ENCODE measurements at regions not wholly inside any gene's neighbourhood (a gene's known extent, or its start where the extent isn't known, plus 50 kb on each side); places are given as distances from the start of the nearest gene placed in this dataset.

- Histone ChIP-seq H3K36me3 (ENCODE audit: control insufficient read depth, insufficient read depth, low read length) (no peaks in the 10 kb centered on the region), H3K9me3 (ENCODE audit: control insufficient read depth, insufficient read depth, low read depth, low read length) (no peaks in the 10 kb centered on the region), H3K27ac (ENCODE audit: low read length) (peak overlapping the region; percentile 59; the same call in 1 of the 2 replicates), H3K4me1 (ENCODE audit: control insufficient read depth, insufficient read depth, low read length) (peaks cover 27% of the 10 kb centered on the region), H3K27me3 (ENCODE audit: control insufficient read depth, insufficient read depth, low read length) (no peaks in the 10 kb centered on the region), H3K4me3 (ENCODE audit: low read depth in 2 of 2, low read length in 2 of 2) (no peak overlapping the region)
- no TSS peak for BruUV-seq (replicated peaks)
- ChIA-PET POLR2A (no interaction called here), CTCF (interaction anchor here (2.0 kb wide), 1 partner anchor 596 kb away, joined by 4 read pairs; no protein-coding TSS in a partner anchor)
- TF ChIP-seq POLR2AphosphoS5 (IDR thresholded peaks at IDR 0.05; ENCODE audit: low read depth, low read length) (no peak), TCF7L2 (IDR thresholded peaks at IDR 0.05; ENCODE audit: low read depth, low read length) (no peak), SIN3A (IDR thresholded peaks at IDR 0.05; ENCODE audit: borderline replicate concordance, insufficient read depth, low read depth, low read length) (no peak), CTCF (IDR thresholded peaks at IDR 0.05) (no peak)
- TF ChIP-seq, protein P1, sequence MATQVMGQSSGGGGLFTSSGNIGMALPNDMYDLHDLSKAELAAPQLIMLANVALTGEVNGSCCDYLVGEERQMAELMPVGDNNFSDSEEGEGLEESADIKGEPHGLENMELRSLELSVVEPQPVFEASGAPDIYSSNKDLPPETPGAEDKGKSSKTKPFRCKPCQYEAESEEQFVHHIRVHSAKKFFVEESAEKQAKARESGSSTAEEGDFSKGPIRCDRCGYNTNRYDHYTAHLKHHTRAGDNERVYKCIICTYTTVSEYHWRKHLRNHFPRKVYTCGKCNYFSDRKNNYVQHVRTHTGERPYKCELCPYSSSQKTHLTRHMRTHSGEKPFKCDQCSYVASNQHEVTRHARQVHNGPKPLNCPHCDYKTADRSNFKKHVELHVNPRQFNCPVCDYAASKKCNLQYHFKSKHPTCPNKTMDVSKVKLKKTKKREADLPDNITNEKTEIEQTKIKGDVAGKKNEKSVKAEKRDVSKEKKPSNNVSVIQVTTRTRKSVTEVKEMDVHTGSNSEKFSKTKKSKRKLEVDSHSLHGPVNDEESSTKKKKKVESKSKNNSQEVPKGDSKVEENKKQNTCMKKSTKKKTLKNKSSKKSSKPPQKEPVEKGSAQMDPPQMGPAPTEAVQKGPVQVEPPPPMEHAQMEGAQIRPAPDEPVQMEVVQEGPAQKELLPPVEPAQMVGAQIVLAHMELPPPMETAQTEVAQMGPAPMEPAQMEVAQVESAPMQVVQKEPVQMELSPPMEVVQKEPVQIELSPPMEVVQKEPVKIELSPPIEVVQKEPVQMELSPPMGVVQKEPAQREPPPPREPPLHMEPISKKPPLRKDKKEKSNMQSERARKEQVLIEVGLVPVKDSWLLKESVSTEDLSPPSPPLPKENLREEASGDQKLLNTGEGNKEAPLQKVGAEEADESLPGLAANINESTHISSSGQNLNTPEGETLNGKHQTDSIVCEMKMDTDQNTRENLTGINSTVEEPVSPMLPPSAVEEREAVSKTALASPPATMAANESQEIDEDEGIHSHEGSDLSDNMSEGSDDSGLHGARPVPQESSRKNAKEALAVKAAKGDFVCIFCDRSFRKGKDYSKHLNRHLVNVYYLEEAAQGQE (IDR thresholded peaks at IDR 0.05; ENCODE audit: insufficient read depth in 1 of 2, low read depth in 2 of 2, low read length in 1 of 2) = no peak
- in situ Hi-C loops (cut with HindIII; ENCODE audit: low pct_unique_long_range_greater_than_20kb, low sequenced_read_pairs) = no loop called here
- intact Hi-C loops (cut with micrococcal nuclease; ENCODE audit: unreplicated experiment) = loop anchor here (5.0 to 10.0 kb wide), 3 partner anchors 63 to 1656 kb away; no protein-coding TSS in a partner anchor
- no peak for DNase-seq (ENCODE audit: low read depth, low spot score)
- no peak for ATAC-seq
Observed at GRCh38 chr20:11270566-11270965, 596.8 kb upstream of the JAG1 start.

GRCh38 chr20:11271319-11271718 is 597.5 kb upstream of the JAG1 start:
- ChIA-PET POLR2A (no interaction called here), CTCF (interaction anchor here (2.0 kb wide), 1 partner anchor 597 kb away, joined by 4 read pairs; no protein-coding TSS in a partner anchor)
- Histone ChIP-seq H3K4me1 (ENCODE audit: control insufficient read depth, insufficient read depth, low read length) (peaks cover 26% of the 10 kb centered on the region), H3K4me3 (ENCODE audit: low read depth in 2 of 2, low read length in 2 of 2) (no peak overlapping the region), H3K27ac (ENCODE audit: low read length) (no peak overlapping the region), H3K27me3 (ENCODE audit: control insufficient read depth, insufficient read depth, low read length) (no peaks in the 10 kb centered on the region), H3K9me3 (ENCODE audit: control insufficient read depth, insufficient read depth, low read depth, low read length) (no peaks in the 10 kb centered on the region), H3K36me3 (ENCODE audit: control insufficient read depth, insufficient read depth, low read length) (no peaks in the 10 kb centered on the region)
- DNase-seq (ENCODE audit: low read depth, low spot score) = no peak
- in situ Hi-C loops (cut with HindIII; ENCODE audit: low pct_unique_long_range_greater_than_20kb, low sequenced_read_pairs) (no loop called here), intact Hi-C loops (cut with micrococcal nuclease; ENCODE audit: unreplicated experiment) (loop anchor here (5.0 to 10.0 kb wide), 3 partner anchors 64 to 1657 kb away; no protein-coding TSS in a partner anchor)
- TF ChIP-seq POLR2AphosphoS5 (IDR thresholded peaks at IDR 0.05; ENCODE audit: low read depth, low read length) (no peak), SIN3A (IDR thresholded peaks at IDR 0.05; ENCODE audit: borderline replicate concordance, insufficient read depth, low read depth, low read length) (no peak), CTCF (IDR thresholded peaks at IDR 0.05) (peak; percentile 53), TCF7L2 (IDR thresholded peaks at IDR 0.05; ENCODE audit: low read depth, low read length) (no peak)
- TF ChIP-seq, protein P1 (IDR thresholded peaks at IDR 0.05; ENCODE audit: insufficient read depth in 1 of 2, low read depth in 2 of 2, low read length in 1 of 2) = no peak
- ATAC-seq = no peak
- BruUV-seq (replicated peaks) = no TSS peak

Measured in Panc1 (cell line).